Keratinocyte (primary cell): ENCODE measurements at regions not wholly inside any gene's neighbourhood (a gene's known extent, or its start where the extent isn't known, plus 50 kb on each side); places are given as distances from the start of the nearest gene placed in this dataset.

Experiments used
- DNase-seq: peaks from one replicate; pipeline ENCODE4 v3.0.0-alpha.2; 2011; ENCODE audit warnings: low read depth, missing footprints, low spot score
- FAIRE-seq: peaks from 2 replicates; lab custom pipeline; 2011; peaks lifted over from hg19 to GRCh38; lab: Jason Lieb, UNC
- H2AFZ ChIP-seq: 2 replicates; pipeline ENCODE4 v1.6.0; 2012; ENCODE audit warnings: low read length, control low read depth, inconsistent platforms; ENCODE audit not compliant: control insufficient read depth
- H3K27ac ChIP-seq: 2 replicates; pipeline ENCODE4 v1.5.1; 2011; ENCODE audit warnings: low read length; ENCODE audit not compliant: control insufficient read depth, insufficient read depth
- H3K27me3 ChIP-seq: 3 replicates; pipeline ENCODE4 v1.6.0; 2011; ENCODE audit warnings: low read length; ENCODE audit not compliant: control insufficient read depth, insufficient read depth; ENCODE audit errors: extremely low read depth
- H3K36me3 ChIP-seq, 2 experiments: 2 replicates in 1 of 2; 3 replicates in 1 of 2; pipeline ENCODE4 v1.5.1; 2011; ENCODE audit warnings: low read length in 2 of 2, mild to moderate bottlenecking in 1 of 2; ENCODE audit not compliant: control insufficient read depth in 2 of 2, insufficient read depth in 2 of 2; ENCODE audit errors: extremely low read depth in 1 of 2
- H3K4me1 ChIP-seq: 3 replicates; pipeline ENCODE4 v1.5.1; 2011; ENCODE audit warnings: low read length; ENCODE audit not compliant: control insufficient read depth, insufficient read depth; ENCODE audit errors: extremely low read depth
- H3K4me2 ChIP-seq: 3 replicates; pipeline ENCODE4 v1.6.0; 2011; ENCODE audit warnings: low read depth, low read length; ENCODE audit not compliant: control insufficient read depth, insufficient read depth; ENCODE audit errors: extremely low read depth
- H3K4me3 ChIP-seq, 3 experiments: fragments of 200-600 bp in 1 of 3; sonication (generic) in 1 of 3; 2 replicates in 2 of 3; 3 replicates in 1 of 3; pipeline ENCODE4 v1.5.1; 2011 to 2016; ENCODE audit warnings: low read length in 3 of 3, mild to moderate bottlenecking in 3 of 3, control low read depth in 2 of 3, inconsistent platforms in 1 of 3, low read depth in 1 of 3, mixed read lengths in 1 of 3, mixed run types in 1 of 3, moderate library complexity in 1 of 3; ENCODE audit not compliant: control insufficient read depth in 2 of 3, insufficient read depth in 2 of 3; ENCODE audit errors: extremely low read depth in 1 of 3
- H3K79me2 ChIP-seq: 2 replicates; pipeline ENCODE4 v1.6.0; 2012; ENCODE audit warnings: low read length; ENCODE audit not compliant: control insufficient read depth, insufficient read depth
- H3K9ac ChIP-seq: 3 replicates; pipeline ENCODE4 v1.6.0; 2011; ENCODE audit warnings: low read length; ENCODE audit not compliant: control insufficient read depth, insufficient read depth; ENCODE audit errors: extremely low read depth
- H3K9me1 ChIP-seq: 3 replicates; pipeline ENCODE4 v1.6.0; 2011; ENCODE audit warnings: low read length; ENCODE audit not compliant: control insufficient read depth, insufficient read depth; ENCODE audit errors: extremely low read depth
- H3K9me3 ChIP-seq: 2 replicates; pipeline ENCODE4 v1.5.1; 2012; ENCODE audit warnings: low read depth, low read length; ENCODE audit not compliant: control insufficient read depth
- H4K20me1 ChIP-seq: 3 replicates; pipeline ENCODE4 v1.6.0; 2011; ENCODE audit warnings: low read length; ENCODE audit not compliant: control insufficient read depth, insufficient read depth; ENCODE audit errors: extremely low read depth
- EZH2 ChIP-seq: IDR thresholded peaks from one replicate; pipeline ENCODE4 v1.6.1; 2012; ENCODE audit warnings: inconsistent platforms, mild to moderate bottlenecking, low read length, moderate library complexity
- dilution Hi-C: fragments of 300-500 bp; cut with MboI; formaldehyde crosslinking; loops from one replicate; pipeline ENCODE4 v1.7.0; 2020; ENCODE audit warnings: low sequenced_read_pairs; ENCODE audit not compliant: extremely low pct_ligation_motif_present
- TF ChIP-seq, protein P1 (sequence below), 3 experiments: IDR thresholded peaks in 1 of 3; conservative IDR thresholded peaks in 1 of 3; optimal IDR thresholded peaks in 1 of 3; 2 replicates in 2 of 3; 3 replicates in 1 of 3; pipeline versions ENCODE3 to v1.5.1; 2011; ENCODE audit warnings: low read length in 3 of 3, mild to moderate bottlenecking in 3 of 3, moderate library complexity in 2 of 3, control low read depth in 1 of 3, inconsistent platforms in 1 of 3; ENCODE audit not compliant: insufficient read depth in 2 of 3; ENCODE audit errors: extremely low read depth in 1 of 3

GRCh38 chr3:3403700-3404099, 224.2 kb upstream of the CRBN start:
- Histone ChIP-seq H3K4me3 (no peak overlapping the region), H3K79me2 (no peaks in the 10 kb centered on the region), H3K9ac (no peak overlapping the region), H3K27ac (no peak overlapping the region), H3K36me3 (no peaks in the 10 kb centered on the region), H3K27me3 (no peaks in the 10 kb centered on the region), H4K20me1 (no peaks in the 10 kb centered on the region), H3K9me1 (no peaks in the 10 kb centered on the region), H3K4me2 (no peak overlapping the region), H2AFZ (no peak overlapping the region), H3K4me1 (no peaks in the 10 kb centered on the region), H3K9me3 (peaks cover 4% of the 10 kb centered on the region)
- FAIRE-seq (no peak), DNase-seq (no peak)
- dilution Hi-C loops = no loop called here
- TF ChIP-seq, protein P1, sequence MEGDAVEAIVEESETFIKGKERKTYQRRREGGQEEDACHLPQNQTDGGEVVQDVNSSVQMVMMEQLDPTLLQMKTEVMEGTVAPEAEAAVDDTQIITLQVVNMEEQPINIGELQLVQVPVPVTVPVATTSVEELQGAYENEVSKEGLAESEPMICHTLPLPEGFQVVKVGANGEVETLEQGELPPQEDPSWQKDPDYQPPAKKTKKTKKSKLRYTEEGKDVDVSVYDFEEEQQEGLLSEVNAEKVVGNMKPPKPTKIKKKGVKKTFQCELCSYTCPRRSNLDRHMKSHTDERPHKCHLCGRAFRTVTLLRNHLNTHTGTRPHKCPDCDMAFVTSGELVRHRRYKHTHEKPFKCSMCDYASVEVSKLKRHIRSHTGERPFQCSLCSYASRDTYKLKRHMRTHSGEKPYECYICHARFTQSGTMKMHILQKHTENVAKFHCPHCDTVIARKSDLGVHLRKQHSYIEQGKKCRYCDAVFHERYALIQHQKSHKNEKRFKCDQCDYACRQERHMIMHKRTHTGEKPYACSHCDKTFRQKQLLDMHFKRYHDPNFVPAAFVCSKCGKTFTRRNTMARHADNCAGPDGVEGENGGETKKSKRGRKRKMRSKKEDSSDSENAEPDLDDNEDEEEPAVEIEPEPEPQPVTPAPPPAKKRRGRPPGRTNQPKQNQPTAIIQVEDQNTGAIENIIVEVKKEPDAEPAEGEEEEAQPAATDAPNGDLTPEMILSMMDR (optimal IDR thresholded peaks at IDR 0.05 in 1 of 3, IDR thresholded peaks at IDR 0.05 in 1 of 3, conservative IDR thresholded peaks at IDR 0.05 in 1 of 3; ENCODE audit: extremely low read depth in 1 of 3, insufficient read depth in 2 of 3, low read length in 3 of 3) = no peak
- TF ChIP-seq EZH2 = no peak

DNA sequence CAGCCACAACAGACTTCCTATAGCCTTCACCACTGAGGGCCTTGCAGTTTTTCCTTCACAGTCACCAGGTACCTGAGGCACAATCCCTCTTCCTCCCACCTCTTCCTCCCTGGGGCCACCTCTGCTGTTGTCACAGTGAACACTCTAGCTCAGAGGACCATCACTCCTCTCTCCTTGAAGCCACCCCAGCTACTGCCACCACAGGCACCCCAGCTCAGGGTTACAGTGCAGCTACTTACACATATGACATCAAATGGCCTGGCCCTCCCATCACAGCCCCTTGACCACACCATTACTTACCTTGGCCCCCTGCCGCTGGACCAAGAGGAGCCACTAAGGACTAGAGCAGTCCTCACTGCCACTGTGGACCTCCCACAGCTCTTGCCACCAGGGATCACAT, 213.5 kb upstream of the CRBN start:
- Histone ChIP-seq H3K79me2 (no peaks in the 10 kb centered on the region), H3K4me3 (no peak overlapping the region), H3K27ac (no peak overlapping the region), H3K27me3 (no peaks in the 10 kb centered on the region), H2AFZ (no peak overlapping the region), H3K9me1 (no peaks in the 10 kb centered on the region), H3K4me1 (no peaks in the 10 kb centered on the region), H3K9ac (no peak overlapping the region), H4K20me1 (no peaks in the 10 kb centered on the region), H3K36me3 (no peaks in the 10 kb centered on the region), H3K4me2 (no peak overlapping the region), H3K9me3 (no peaks in the 10 kb centered on the region)
- DNase-seq (no peak), FAIRE-seq (no peak)
- dilution Hi-C loops = no loop called here
- TF ChIP-seq, protein P1 (optimal IDR thresholded peaks at IDR 0.05 in 1 of 3, IDR thresholded peaks at IDR 0.05 in 1 of 3, conservative IDR thresholded peaks at IDR 0.05 in 1 of 3; ENCODE audit: extremely low read depth in 1 of 3, insufficient read depth in 2 of 3, low read length in 3 of 3) = no peak
- TF ChIP-seq EZH2 = no peak
